Loucy (cell line): ENCODE measurements at regions not wholly inside any gene's neighbourhood (a gene's known extent, or its start where the extent isn't known, plus 50 kb on each side); places are given as distances from the start of the nearest gene placed in this dataset.

ENCODE experiments used
- H2AFZ ChIP-seq: fragments of 200-600 bp; sonication (generic); 2 replicates; pipeline ENCODE4 v1.6.0; 2016; ENCODE audit warnings: antibody characterized with exemption, mild to moderate bottlenecking, low read length, moderate library complexity
- H3F3A ChIP-seq: fragments of 200-600 bp; 2 replicates; pipeline ENCODE4 v1.6.0; 2016; ENCODE audit warnings: antibody characterized with exemption, low read depth, mild to moderate bottlenecking
- H3K27me3 ChIP-seq: fragments of 200-600 bp; sonication (generic); 2 replicates; pipeline ENCODE4 v1.6.1; 2014; ENCODE audit warnings: low read length, mild to moderate bottlenecking; ENCODE audit not compliant: insufficient read depth, poor library complexity, severe bottlenecking
- H3K36me3 ChIP-seq: fragments of 200-600 bp; sonication (generic); 2 replicates; pipeline ENCODE4 v1.6.1; 2016; ENCODE audit warnings: low read length; ENCODE audit not compliant: insufficient read depth
- H3K4me1 ChIP-seq: fragments of 200-600 bp; sonication (generic); 2 replicates; pipeline ENCODE4 v1.5.1; 2014; ENCODE audit warnings: low read length, mild to moderate bottlenecking; ENCODE audit not compliant: insufficient read depth, poor library complexity, severe bottlenecking
- H3K4me2 ChIP-seq: fragments of 200-600 bp; sonication (generic); 2 replicates; pipeline ENCODE4 v1.6.0; 2014; ENCODE audit warnings: antibody characterized with exemption, low read length, low read depth, mild to moderate bottlenecking; ENCODE audit not compliant: poor library complexity, severe bottlenecking
- H3K4me3 ChIP-seq: fragments of 200-600 bp; sonication (generic); 2 replicates; pipeline ENCODE4 v1.5.1; 2014; ENCODE audit warnings: low read length, mild to moderate bottlenecking, mixed read lengths; ENCODE audit not compliant: poor library complexity, severe bottlenecking
- H3K79me2 ChIP-seq: fragments of 200-600 bp; sonication (generic); 2 replicates; pipeline ENCODE4 v1.6.1; 2014; ENCODE audit warnings: low read length; ENCODE audit not compliant: insufficient read depth
- H3K9ac ChIP-seq: fragments of 200-600 bp; sonication (generic); 2 replicates; pipeline ENCODE4 v1.6.0; 2014; ENCODE audit warnings: mild to moderate bottlenecking, low read depth, low read length, moderate library complexity; ENCODE audit not compliant: poor library complexity, severe bottlenecking
- H3K9me2 ChIP-seq: fragments of 200-600 bp; sonication (generic); replicated peaks from 2 replicates; pipeline ENCODE4 v1.6.1; 2016; ENCODE audit warnings: low read depth, low read length, mixed read lengths
- H3K9me3 ChIP-seq: fragments of 200-600 bp; sonication (generic); 2 replicates; pipeline ENCODE4 v1.6.1; 2014; ENCODE audit warnings: mild to moderate bottlenecking, antibody characterized with exemption, low read length, low read depth; ENCODE audit not compliant: insufficient read depth
- H4K20me1 ChIP-seq: fragments of 200-600 bp; sonication (generic); 2 replicates; pipeline ENCODE4 v1.6.0; 2014; ENCODE audit warnings: antibody characterized with exemption, low read length, mild to moderate bottlenecking; ENCODE audit not compliant: insufficient read depth, poor library complexity, severe bottlenecking
- EZH2phosphoT487 ChIP-seq: fragments of 200-600 bp; IDR thresholded peaks from 2 replicates; pipeline ENCODE4 v1.6.1; 2018; ENCODE audit warnings: antibody characterized with exemption, mild to moderate bottlenecking, moderate library complexity, borderline replicate concordance
- TF ChIP-seq, protein P1 (sequence below): fragments of 200-600 bp; sonication (generic); conservative IDR thresholded peaks from 2 replicates; pipeline ENCODE4 v1.5.1; 2014; ENCODE audit warnings: mild to moderate bottlenecking, antibody characterized with exemption, low read length

GRCh38 chr4:58475097-58475496 is 1364.9 kb upstream of the IGFBP7 start:
- TF ChIP-seq, protein P1, sequence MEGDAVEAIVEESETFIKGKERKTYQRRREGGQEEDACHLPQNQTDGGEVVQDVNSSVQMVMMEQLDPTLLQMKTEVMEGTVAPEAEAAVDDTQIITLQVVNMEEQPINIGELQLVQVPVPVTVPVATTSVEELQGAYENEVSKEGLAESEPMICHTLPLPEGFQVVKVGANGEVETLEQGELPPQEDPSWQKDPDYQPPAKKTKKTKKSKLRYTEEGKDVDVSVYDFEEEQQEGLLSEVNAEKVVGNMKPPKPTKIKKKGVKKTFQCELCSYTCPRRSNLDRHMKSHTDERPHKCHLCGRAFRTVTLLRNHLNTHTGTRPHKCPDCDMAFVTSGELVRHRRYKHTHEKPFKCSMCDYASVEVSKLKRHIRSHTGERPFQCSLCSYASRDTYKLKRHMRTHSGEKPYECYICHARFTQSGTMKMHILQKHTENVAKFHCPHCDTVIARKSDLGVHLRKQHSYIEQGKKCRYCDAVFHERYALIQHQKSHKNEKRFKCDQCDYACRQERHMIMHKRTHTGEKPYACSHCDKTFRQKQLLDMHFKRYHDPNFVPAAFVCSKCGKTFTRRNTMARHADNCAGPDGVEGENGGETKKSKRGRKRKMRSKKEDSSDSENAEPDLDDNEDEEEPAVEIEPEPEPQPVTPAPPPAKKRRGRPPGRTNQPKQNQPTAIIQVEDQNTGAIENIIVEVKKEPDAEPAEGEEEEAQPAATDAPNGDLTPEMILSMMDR, result no peak
- TF ChIP-seq EZH2phosphoT487, result no peak
- no peaks in the 10 kb centered on the region for H3K27me3 ChIP-seq
- H3K9me2 ChIP-seq, result 0 out of 2 replicates have a peak, but pooled peaks cover 4% of the 10 kb centered on the region
- H2AFZ ChIP-seq, result no peak overlapping the region
- no peaks in the 10 kb centered on the region for H3K36me3 ChIP-seq
- H3K4me1 ChIP-seq, result no peaks in the 10 kb centered on the region
- no peak overlapping the region for H3K4me2 ChIP-seq
- H3K9ac ChIP-seq, result no peak overlapping the region
- no peaks in the 10 kb centered on the region for H4K20me1 ChIP-seq
- no peaks in the 10 kb centered on the region for H3K79me2 ChIP-seq
- H3K4me3 ChIP-seq, result no peak overlapping the region
- no peaks in the 10 kb centered on the region for H3F3A ChIP-seq
- no peaks in the 10 kb centered on the region for H3K9me3 ChIP-seq

DNA sequence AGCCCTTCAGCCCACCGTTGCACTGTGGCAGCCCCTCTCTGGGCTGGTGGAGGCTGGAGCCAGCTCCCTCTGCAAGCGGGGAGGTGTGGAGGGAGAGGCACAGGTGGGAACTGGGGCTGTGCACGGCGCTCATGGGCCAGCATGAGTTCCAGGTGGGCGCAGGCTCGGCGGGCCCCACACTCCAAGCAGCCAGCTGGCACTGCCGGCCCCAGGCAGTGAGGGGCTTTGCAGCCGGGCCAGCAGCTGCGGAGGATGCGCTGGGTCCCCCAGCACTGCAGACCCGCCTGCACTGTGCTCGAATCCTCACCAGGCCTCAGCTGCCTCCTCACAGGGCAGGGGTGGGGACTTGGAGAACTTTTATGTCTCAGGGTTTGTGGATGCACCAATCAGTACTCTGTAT is 1354.8 kb upstream of the IGFBP7 start:
- Histone ChIP-seq H3K36me3 (no peaks in the 10 kb centered on the region), H2AFZ (no peak overlapping the region), H3K4me2 (no peak overlapping the region), H3F3A (no peaks in the 10 kb centered on the region), H3K4me3 (no peak overlapping the region), H3K4me1 (no peaks in the 10 kb centered on the region), H4K20me1 (no peaks in the 10 kb centered on the region), H3K79me2 (no peaks in the 10 kb centered on the region), H3K9me3 (no peaks in the 10 kb centered on the region), H3K9ac (no peak overlapping the region), H3K27me3 (no peaks in the 10 kb centered on the region), H3K9me2 (no peaks in the 10 kb centered on the region)
- no peak for TF ChIP-seq EZH2phosphoT487
- TF ChIP-seq, protein P1, result no peak

- Histone ChIP-seq H3K4me2 (no peak overlapping the region), H3K9me2 (no peaks in the 10 kb centered on the region), H3F3A (no peaks in the 10 kb centered on the region), H3K9ac (no peak overlapping the region), H3K9me3 (no peaks in the 10 kb centered on the region), H3K4me1 (no peaks in the 10 kb centered on the region), H3K4me3 (no peak overlapping the region), H3K79me2 (no peaks in the 10 kb centered on the region), H2AFZ (no peak overlapping the region), H4K20me1 (no peaks in the 10 kb centered on the region), H3K36me3 (no peaks in the 10 kb centered on the region), H3K27me3 (no peaks in the 10 kb centered on the region)
- no peak for TF ChIP-seq EZH2phosphoT487
- TF ChIP-seq, protein P1, result no peak
Measured at GRCh38 chr4:58456727-58457384, 1346.7 kb upstream of the IGFBP7 start.
